Natural killer cell (primary cell): ENCODE measurements at regions not wholly inside any gene's neighbourhood (a gene's known extent, or its start where the extent isn't known, plus 50 kb on each side); places are given as distances from the start of the nearest gene placed in this dataset.
"Not testable (repeated sequence)": the region's sequence is repeated elsewhere in the genome, so short reads cannot be mapped to it uniquely, and the experiment has no call there.

Experiments
- ATAC-seq, 3 donors: fragments of 150-1000 bp in 2 of 3; fragments of 200-7000 bp in 1 of 3; cut with Tn5 transposase; 1 replicate in 1 of 3; 2 replicates in 2 of 3; pipeline ENCODE4 v1.10.0; 2021; ENCODE audit warnings: mild to moderate bottlenecking in 2 of 3, moderate library complexity in 2 of 3
- DNase-seq, 2 donors: peaks; one replicate each; pipeline versions ENCODE4 v3.0.0 to v3.0.0-alpha.2; 2013 to 2021; ENCODE audit warnings: mixed read lengths in 1 of 2
- H3K27ac ChIP-seq: one replicate; pipeline ENCODE4 v1.5.1; 2013; ENCODE audit warnings: mild to moderate bottlenecking, low read length
- H3K27me3 ChIP-seq: one replicate; pipeline ENCODE4 v1.6.1; 2013; ENCODE audit warnings: low read length; ENCODE audit not compliant: control insufficient read depth, insufficient read depth
- H3K36me3 ChIP-seq: one replicate; pipeline ENCODE4 v1.6.1; 2013; ENCODE audit warnings: low read length; ENCODE audit not compliant: control insufficient read depth, insufficient read depth
- H3K4me1 ChIP-seq: one replicate; pipeline ENCODE4 v1.6.1; 2013; ENCODE audit warnings: low read length; ENCODE audit not compliant: control insufficient read depth, insufficient read depth
- H3K4me3 ChIP-seq: one replicate; pipeline ENCODE4 v1.5.1; 2013; ENCODE audit warnings: low read length
- H3K9me3 ChIP-seq: one replicate; pipeline ENCODE4 v1.6.1; 2013; ENCODE audit warnings: low read length; ENCODE audit not compliant: control insufficient read depth, insufficient read depth
- H3K27ac Mint-ChIP-seq, 2 donors: one replicate each; pipeline ENCODE4 v1.8.0; 2022; ENCODE audit warnings: mild to moderate bottlenecking in 2 of 2, mixed read lengths in 2 of 2, moderate library complexity in 1 of 2
- H3K27me3 Mint-ChIP-seq, 2 donors: one replicate each; pipeline ENCODE4 v1.8.0; 2022; ENCODE audit warnings: low read depth in 2 of 2, mixed read lengths in 2 of 2
- H3K36me3 Mint-ChIP-seq: one replicate; pipeline ENCODE4 v1.8.0; 2022; ENCODE audit warnings: mixed read lengths
- H3K4me1 Mint-ChIP-seq, 2 donors: one replicate each; pipeline ENCODE4 v1.8.0; 2022; ENCODE audit warnings: mixed read lengths in 2 of 2
- H3K4me3 Mint-ChIP-seq: one replicate; pipeline ENCODE4 v1.8.0; 2022; ENCODE audit warnings: mild to moderate bottlenecking, moderate library complexity, mixed read lengths
- H3K9me3 Mint-ChIP-seq, 2 donors: one replicate each; pipeline ENCODE4 v1.8.0; 2022; ENCODE audit warnings: mixed read lengths in 2 of 2
- CTCF ChIP-seq: fragments of 200-600 bp; IDR thresholded peaks from one replicate; pipeline ENCODE4 v1.8.0; 2022; ENCODE audit warnings: antibody characterized with exemption
- WGBS: methylation state at CpG from one replicate; pipeline ENCODE4 v1.1.7; 2013; ENCODE audit warnings: missing lambda C conversion rate; ENCODE audit not compliant: insufficient coverage; 5-methylcytosine and 5-hydroxymethylcytosine counted together
- intact Hi-C: fragments of 100-400 bp; cut with micrococcal nuclease; formaldehyde crosslinking; loops from one replicate; pipeline ENCODE4 v1.14.2; 2022

GRCh38 chr17:33927732-33928133 lies 327.4 kb upstream of the CCL2 start:
- no peak overlapping the region for H3K4me3 ChIP-seq
- DNase-seq = peak in 1 of 2 donors; percentile 5
- no peaks in the 10 kb centered on the region for H3K9me3 Mint-ChIP-seq
- H3K27me3 Mint-ChIP-seq = peaks cover 0 to 6% of the 10 kb centered on the region in 2 donors
- no peaks in the 10 kb centered on the region for H3K36me3 Mint-ChIP-seq
- H3K9me3 ChIP-seq = no peaks in the 10 kb centered on the region
- TF ChIP-seq CTCF = no peak
- H3K27ac ChIP-seq = no peak overlapping the region
- 54% methylated on average over 3 of the region's 3 CpGs for WGBS
- no peak for ATAC-seq
- H3K27me3 ChIP-seq = no peaks in the 10 kb centered on the region
- no peaks in the 10 kb centered on the region for H3K4me1 ChIP-seq
- no peaks in the 10 kb centered on the region for H3K36me3 ChIP-seq
- intact Hi-C loops = loop anchor here (5.0 kb wide), 1 partner anchor 220 kb away; no protein-coding TSS in a partner anchor
- H3K27ac Mint-ChIP-seq = no peak overlapping the region
- no peaks in the 10 kb centered on the region for H3K4me1 Mint-ChIP-seq
- no peak overlapping the region for H3K4me3 Mint-ChIP-seq

GRCh38 chr17:33929181-33929724 lies 325.8 kb upstream of the CCL2 start:
- Histone ChIP-seq H3K27ac (no peak overlapping the region), H3K27me3 (no peaks in the 10 kb centered on the region), H3K4me3 (no peak overlapping the region), H3K9me3 (no peaks in the 10 kb centered on the region), H3K4me1 (no peaks in the 10 kb centered on the region), H3K36me3 (no peaks in the 10 kb centered on the region)
- WGBS = 89% methylated on average over 9 of the region's 9 CpGs
- Mint-ChIP-seq H3K4me1 (no peaks in the 10 kb centered on the region), H3K27me3 (peaks cover 0 to 6% of the 10 kb centered on the region in 2 donors), H3K4me3 (no peak overlapping the region), H3K27ac (no peak overlapping the region), H3K9me3 (no peaks in the 10 kb centered on the region), H3K36me3 (no peaks in the 10 kb centered on the region)
- DNase-seq = no peak
- TF ChIP-seq CTCF = no peak
- intact Hi-C loops = loop anchor here (5.0 kb wide), 1 partner anchor 218 kb away; no protein-coding TSS in a partner anchor
- no peak for ATAC-seq

- H3K4me3 Mint-ChIP-seq, intact Hi-C loops, H3K4me3 ChIP-seq, H3K27me3 ChIP-seq, H3K9me3 ChIP-seq, H3K4me1 Mint-ChIP-seq, H3K27me3 Mint-ChIP-seq, H3K4me1 ChIP-seq, H3K27ac ChIP-seq, H3K9me3 Mint-ChIP-seq, H3K36me3 Mint-ChIP-seq, H3K36me3 ChIP-seq, ATAC-seq, DNase-seq, H3K27ac Mint-ChIP-seq: not testable (repeated sequence)
- 90% methylated on average over 19 of the region's 19 CpGs for WGBS
Measured at GRCh38 chr17:33931148-33931814, 323.8 kb upstream of the CCL2 start.

- H3K4me3 ChIP-seq = no peak overlapping the region
- intact Hi-C loops = no loop called here
- H3K4me1 Mint-ChIP-seq = no peaks in the 10 kb centered on the region
- ATAC-seq = no peak
- no peak overlapping the region for H3K27ac Mint-ChIP-seq
- DNase-seq = no peak
- no peak for TF ChIP-seq CTCF
- no peaks in the 10 kb centered on the region for H3K9me3 Mint-ChIP-seq
- H3K27me3 ChIP-seq = no peaks in the 10 kb centered on the region
- H3K27ac ChIP-seq = no peak overlapping the region
- 72% methylated on average over 2 of the region's 2 CpGs for WGBS
- no peaks in the 10 kb centered on the region for H3K36me3 Mint-ChIP-seq
- no peak overlapping the region for H3K4me3 Mint-ChIP-seq
- H3K27me3 Mint-ChIP-seq = peaks cover 0 to 9% of the 10 kb centered on the region in 2 donors
- H3K4me1 ChIP-seq = no peaks in the 10 kb centered on the region
- no peaks in the 10 kb centered on the region for H3K9me3 ChIP-seq
- H3K36me3 ChIP-seq = no peaks in the 10 kb centered on the region
Measured at GRCh38 chr17:33932996-33933395, 322.1 kb upstream of the CCL2 start.
